Chondrocyte (in vitro differentiated cells): ENCODE measurements at regions not wholly inside any gene's neighbourhood (a gene's known extent, or its start where the extent isn't known, plus 50 kb on each side); places are given as distances from the start of the nearest gene placed in this dataset.

Experiments used
- DNase-seq: peaks from one replicate; pipeline ENCODE4 v3.0.0; 2021; ENCODE audit warnings: mixed read lengths, low spot score
- H3K27ac Mint-ChIP-seq: one replicate; pipeline ENCODE4 v1.8.0; 2021; ENCODE audit warnings: mild to moderate bottlenecking, moderate library complexity, mixed read lengths; ENCODE audit not compliant: unreplicated experiment
- H3K27me3 Mint-ChIP-seq: 2 replicates; pipeline ENCODE4 v1.8.0; 2021; ENCODE audit warnings: low read depth, mixed read lengths
- H3K36me3 Mint-ChIP-seq: 2 replicates; pipeline ENCODE4 v1.8.0; 2021; ENCODE audit warnings: low read depth, mixed read lengths
- H3K4me1 Mint-ChIP-seq: 2 replicates; pipeline ENCODE4 v1.8.0; 2021; ENCODE audit warnings: low read depth, mild to moderate bottlenecking, mixed read lengths
- H3K4me3 Mint-ChIP-seq: one replicate; pipeline ENCODE4 v1.8.0; 2021; ENCODE audit warnings: mild to moderate bottlenecking, moderate library complexity, mixed read lengths; ENCODE audit not compliant: unreplicated experiment
- H3K9me3 Mint-ChIP-seq: 2 replicates; pipeline ENCODE4 v1.8.0; 2021; ENCODE audit warnings: low read depth, mixed read lengths
- CTCF ChIP-seq: fragments of 200-600 bp; sonication (generic); IDR thresholded peaks from 2 replicates; pipeline ENCODE4 v1.5.0; 2021; ENCODE audit warnings: antibody characterized with exemption, mild to moderate bottlenecking, moderate library complexity

- H3K4me3 Mint-ChIP-seq: no peak overlapping the region
- H3K4me1 Mint-ChIP-seq: peaks cover 47% of the 10 kb centered on the region
- no peaks in the 10 kb centered on the region for H3K27me3 Mint-ChIP-seq
- no peak for TF ChIP-seq CTCF
- no peaks in the 10 kb centered on the region for H3K36me3 Mint-ChIP-seq
- no peak for DNase-seq
- peak overlapping the region; percentile 36 for H3K27ac Mint-ChIP-seq
- H3K9me3 Mint-ChIP-seq: no peaks in the 10 kb centered on the region
Observed at GRCh38 chr4:138952411-138952810, 63.2 kb upstream of the NOCT start.

DNA sequence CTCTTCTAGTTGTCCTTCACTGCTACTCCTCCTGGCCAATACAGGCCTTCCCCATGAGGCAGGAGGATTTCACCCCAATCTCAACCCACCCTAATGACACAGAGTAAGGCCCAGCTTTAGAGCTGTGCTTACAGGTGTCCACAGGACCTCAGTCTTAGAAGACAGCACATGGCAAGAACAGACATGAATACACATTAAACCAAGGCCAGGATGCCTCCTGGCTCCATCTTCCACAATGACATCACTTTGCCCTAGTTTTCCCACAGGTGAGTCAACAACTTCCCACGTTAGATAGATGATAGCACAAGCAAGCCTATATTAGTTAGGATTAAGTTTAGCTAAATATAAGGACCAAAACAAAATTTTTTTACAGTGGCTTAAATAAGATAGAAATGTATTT, 63.8 kb upstream of the NOCT start:
- Mint-ChIP-seq H3K4me1 (peaks cover 47% of the 10 kb centered on the region), H3K9me3 (no peaks in the 10 kb centered on the region), H3K4me3 (no peak overlapping the region), H3K36me3 (no peaks in the 10 kb centered on the region), H3K27ac (no peak overlapping the region), H3K27me3 (no peaks in the 10 kb centered on the region)
- DNase-seq: no peak
- no peak for TF ChIP-seq CTCF

DNA sequence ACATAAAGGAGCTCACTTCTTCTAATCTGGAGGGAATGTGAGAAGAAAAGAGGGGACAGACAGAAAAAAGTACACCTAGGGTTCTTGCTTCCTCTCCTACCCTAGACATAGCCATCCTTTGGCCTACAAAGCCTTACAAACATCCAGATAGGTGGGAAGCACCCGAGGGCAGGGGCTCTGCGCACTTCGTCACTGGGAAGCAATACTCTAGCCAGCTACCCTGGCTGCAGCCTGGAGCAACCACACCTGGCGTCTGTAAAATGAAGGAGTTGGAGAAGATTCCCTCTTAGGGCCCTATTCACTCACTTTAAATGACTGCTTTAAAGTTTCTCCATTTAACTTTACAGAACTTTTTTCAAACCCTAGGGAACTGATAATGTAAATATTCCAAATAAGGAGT, 65.7 kb upstream of the NOCT start:
- Mint-ChIP-seq H3K36me3 (no peaks in the 10 kb centered on the region), H3K4me1 (peaks cover 45% of the 10 kb centered on the region), H3K27ac (no peak overlapping the region), H3K4me3 (no peak overlapping the region), H3K27me3 (no peaks in the 10 kb centered on the region), H3K9me3 (no peaks in the 10 kb centered on the region)
- DNase-seq: no peak
- no peak for TF ChIP-seq CTCF

GRCh38 chr4:138948918-138949317, 66.7 kb upstream of the NOCT start:
- Mint-ChIP-seq H3K4me3 (no peak overlapping the region), H3K4me1 (peaks cover 35% of the 10 kb centered on the region), H3K27ac (peak overlapping the region; percentile 34), H3K27me3 (no peaks in the 10 kb centered on the region), H3K36me3 (no peaks in the 10 kb centered on the region), H3K9me3 (no peaks in the 10 kb centered on the region)
- no peak for DNase-seq
- TF ChIP-seq CTCF: no peak

- TF ChIP-seq CTCF: no peak
- H3K27ac Mint-ChIP-seq: no peak overlapping the region
- DNase-seq: no peak
- H3K9me3 Mint-ChIP-seq: no peaks in the 10 kb centered on the region
- H3K4me3 Mint-ChIP-seq: no peak overlapping the region
- no peaks in the 10 kb centered on the region for H3K27me3 Mint-ChIP-seq
- H3K36me3 Mint-ChIP-seq: no peaks in the 10 kb centered on the region
- peaks cover 19% of the 10 kb centered on the region for H3K4me1 Mint-ChIP-seq
Observed at GRCh38 chr4:138946306-138946705, 69.3 kb upstream of the NOCT start.
